Thoracic aorta (tissue), 2 donors: ENCODE measurements at regions not wholly inside any gene's neighbourhood (a gene's known extent, or its start where the extent isn't known, plus 50 kb on each side); places are given as distances from the start of the nearest gene placed in this dataset.

Experiments used
- ATAC-seq: fragments of 150-250 bp; one replicate; pipeline ENCODE4 v1.8.0; 2017; ENCODE audit warnings: low read depth; ENCODE audit not compliant: insufficient number of reproducible peaks, low FRiP score
- DNase-seq: peaks from one replicate; pipeline ENCODE4 v3.0.0-alpha.2; 2020; ENCODE audit warnings: low spot score
- H3K27ac ChIP-seq, 2 donors: fragments of 200-600 bp; sonication (generic); 1 replicate in 1 of 2; 2 replicates in 1 of 2; pipeline ENCODE4 v1.5.1; 2016; ENCODE audit warnings: mild to moderate bottlenecking in 2 of 2, moderate library complexity in 2 of 2
- H3K27me3 ChIP-seq: fragments of 200-600 bp; sonication (generic); replicated peaks from 2 replicates; pipeline ENCODE4 v1.6.0; 2016; ENCODE audit warnings: mild to moderate bottlenecking; ENCODE audit not compliant: insufficient read depth
- H3K36me3 ChIP-seq: fragments of 200-600 bp; sonication (generic); one replicate; pipeline ENCODE4 v1.5.1; 2016
- H3K4me1 ChIP-seq, 2 donors: fragments of 200-600 bp; sonication (generic); 1 replicate in 1 of 2; 2 replicates in 1 of 2; pipeline versions ENCODE4 v1.5.1 to v1.6.0; 2016; ENCODE audit warnings: low read depth in 2 of 2, mild to moderate bottlenecking in 1 of 2; ENCODE audit not compliant: control insufficient read depth in 1 of 2
- H3K4me3 ChIP-seq: fragments of 200-600 bp; sonication (generic); 2 replicates; pipeline ENCODE4 v1.5.1; 2016; ENCODE audit warnings: mild to moderate bottlenecking
- H3K9me3 ChIP-seq: fragments of 200-600 bp; sonication (generic); 2 replicates; pipeline ENCODE4 v1.5.1; 2016
- TF ChIP-seq, protein P1 (sequence below): fragments of 200-600 bp; sonication (generic); IDR thresholded peaks from one replicate; pipeline ENCODE4 v1.5.1; 2019; ENCODE audit warnings: antibody characterized with exemption

- DNase-seq = no peak
- no peak for ATAC-seq
- Histone ChIP-seq H3K9me3 (no peaks in the 10 kb centered on the region), H3K27ac (peak overlapping the region in 1 of 2 donors; percentile 21), H3K36me3 (no peaks in the 10 kb centered on the region), H3K4me1 (peaks cover 16 to 51% of the 10 kb centered on the region in 2 donors), H3K27me3 (no peaks in the 10 kb centered on the region), H3K4me3 (no peak overlapping the region)
- TF ChIP-seq, protein P1, sequence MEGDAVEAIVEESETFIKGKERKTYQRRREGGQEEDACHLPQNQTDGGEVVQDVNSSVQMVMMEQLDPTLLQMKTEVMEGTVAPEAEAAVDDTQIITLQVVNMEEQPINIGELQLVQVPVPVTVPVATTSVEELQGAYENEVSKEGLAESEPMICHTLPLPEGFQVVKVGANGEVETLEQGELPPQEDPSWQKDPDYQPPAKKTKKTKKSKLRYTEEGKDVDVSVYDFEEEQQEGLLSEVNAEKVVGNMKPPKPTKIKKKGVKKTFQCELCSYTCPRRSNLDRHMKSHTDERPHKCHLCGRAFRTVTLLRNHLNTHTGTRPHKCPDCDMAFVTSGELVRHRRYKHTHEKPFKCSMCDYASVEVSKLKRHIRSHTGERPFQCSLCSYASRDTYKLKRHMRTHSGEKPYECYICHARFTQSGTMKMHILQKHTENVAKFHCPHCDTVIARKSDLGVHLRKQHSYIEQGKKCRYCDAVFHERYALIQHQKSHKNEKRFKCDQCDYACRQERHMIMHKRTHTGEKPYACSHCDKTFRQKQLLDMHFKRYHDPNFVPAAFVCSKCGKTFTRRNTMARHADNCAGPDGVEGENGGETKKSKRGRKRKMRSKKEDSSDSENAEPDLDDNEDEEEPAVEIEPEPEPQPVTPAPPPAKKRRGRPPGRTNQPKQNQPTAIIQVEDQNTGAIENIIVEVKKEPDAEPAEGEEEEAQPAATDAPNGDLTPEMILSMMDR = no peak
These were observed 463.3 kb upstream of the DMAC1 start for GRCh38 chr9:8262625-8263622.

GRCh38 chr9:8261737-8262136 is 462.2 kb upstream of the DMAC1 start:
- H3K4me3 ChIP-seq = no peak overlapping the region
- H3K36me3 ChIP-seq = no peaks in the 10 kb centered on the region
- no peaks in the 10 kb centered on the region for H3K27me3 ChIP-seq
- H3K27ac ChIP-seq = no peak overlapping the region
- no peaks in the 10 kb centered on the region for H3K9me3 ChIP-seq
- no peak for DNase-seq
- H3K4me1 ChIP-seq = peaks cover 10 to 39% of the 10 kb centered on the region in 2 donors
- TF ChIP-seq, protein P1 = no peak
- no peak for ATAC-seq

GRCh38 chr9:8259028-8259427 is 459.4 kb upstream of the DMAC1 start:
- TF ChIP-seq, protein P1 = no peak
- peaks cover 8 to 18% of the 10 kb centered on the region in 2 donors for H3K4me1 ChIP-seq
- no peak overlapping the region for H3K27ac ChIP-seq
- H3K4me3 ChIP-seq = no peak overlapping the region
- ATAC-seq = no peak
- no peaks in the 10 kb centered on the region for H3K9me3 ChIP-seq
- no peaks in the 10 kb centered on the region for H3K27me3 ChIP-seq
- H3K36me3 ChIP-seq = no peaks in the 10 kb centered on the region
- no peak for DNase-seq

- Histone ChIP-seq H3K9me3 (no peaks in the 10 kb centered on the region), H3K36me3 (no peaks in the 10 kb centered on the region), H3K4me3 (no peak overlapping the region), H3K27me3 (no peaks in the 10 kb centered on the region), H3K4me1 (no peaks in the 10 kb centered on the region), H3K27ac (no peak overlapping the region)
- no peak for DNase-seq
- no peak for ATAC-seq
- TF ChIP-seq, protein P1 = no peak
These were observed 457.3 kb upstream of the DMAC1 start for GRCh38 chr9:8256880-8257279.

GRCh38 chr9:8255850-8256249 is 456.3 kb upstream of the DMAC1 start:
- Histone ChIP-seq H3K27me3 (no peaks in the 10 kb centered on the region), H3K36me3 (no peaks in the 10 kb centered on the region), H3K4me1 (no peaks in the 10 kb centered on the region), H3K27ac (no peak overlapping the region), H3K9me3 (no peaks in the 10 kb centered on the region), H3K4me3 (no peak overlapping the region)
- TF ChIP-seq, protein P1 = no peak
- DNase-seq (no peak), ATAC-seq (no peak)
